DND-41 (cell line): ENCODE measurements at regions not wholly inside any gene's neighbourhood (a gene's known extent, or its start where the extent isn't known, plus 50 kb on each side); places are given as distances from the start of the nearest gene placed in this dataset.

ENCODE experiments used
- EZH2 ChIP-seq: IDR thresholded peaks from 3 replicates; pipeline ENCODE4 v1.6.1; 2012; ENCODE audit warnings: borderline replicate concordance, low read depth, mild to moderate bottlenecking, moderate library complexity, low read length, inconsistent platforms; ENCODE audit not compliant: severe bottlenecking
- TF ChIP-seq, protein P1 (sequence below): IDR thresholded peaks from 2 replicates; pipeline ENCODE4 v1.5.1; 2012; ENCODE audit warnings: borderline replicate concordance, low read length, moderate library complexity, mild to moderate bottlenecking; ENCODE audit not compliant: poor library complexity, severe bottlenecking; ENCODE audit errors: extremely low read depth

DNA sequence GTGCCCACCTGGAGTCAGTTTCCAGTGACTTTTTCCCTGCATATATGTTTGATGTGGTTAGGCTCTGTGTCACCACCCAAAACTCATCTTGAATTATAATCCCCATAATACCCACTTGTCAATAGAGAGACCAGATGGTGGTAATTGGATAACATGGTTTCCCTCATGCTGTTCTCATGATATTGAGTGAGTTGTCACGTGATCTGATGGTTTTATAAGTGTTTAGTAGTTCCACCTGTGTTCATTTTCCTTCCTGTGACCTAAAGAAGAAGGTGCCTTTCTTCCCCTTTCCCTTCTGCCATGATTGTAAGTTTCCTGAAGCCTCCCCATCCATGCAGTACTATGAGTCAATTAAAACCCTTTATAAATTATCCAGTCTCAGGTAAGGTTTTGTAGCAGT, 740.9 kb downstream of the ARAP2 start:
- TF ChIP-seq EZH2: no peak
- TF ChIP-seq, protein P1, sequence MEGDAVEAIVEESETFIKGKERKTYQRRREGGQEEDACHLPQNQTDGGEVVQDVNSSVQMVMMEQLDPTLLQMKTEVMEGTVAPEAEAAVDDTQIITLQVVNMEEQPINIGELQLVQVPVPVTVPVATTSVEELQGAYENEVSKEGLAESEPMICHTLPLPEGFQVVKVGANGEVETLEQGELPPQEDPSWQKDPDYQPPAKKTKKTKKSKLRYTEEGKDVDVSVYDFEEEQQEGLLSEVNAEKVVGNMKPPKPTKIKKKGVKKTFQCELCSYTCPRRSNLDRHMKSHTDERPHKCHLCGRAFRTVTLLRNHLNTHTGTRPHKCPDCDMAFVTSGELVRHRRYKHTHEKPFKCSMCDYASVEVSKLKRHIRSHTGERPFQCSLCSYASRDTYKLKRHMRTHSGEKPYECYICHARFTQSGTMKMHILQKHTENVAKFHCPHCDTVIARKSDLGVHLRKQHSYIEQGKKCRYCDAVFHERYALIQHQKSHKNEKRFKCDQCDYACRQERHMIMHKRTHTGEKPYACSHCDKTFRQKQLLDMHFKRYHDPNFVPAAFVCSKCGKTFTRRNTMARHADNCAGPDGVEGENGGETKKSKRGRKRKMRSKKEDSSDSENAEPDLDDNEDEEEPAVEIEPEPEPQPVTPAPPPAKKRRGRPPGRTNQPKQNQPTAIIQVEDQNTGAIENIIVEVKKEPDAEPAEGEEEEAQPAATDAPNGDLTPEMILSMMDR: no peak
